Panc1 (cell line): ENCODE measurements at regions not wholly inside any gene's neighbourhood (a gene's known extent, or its start where the extent isn't known, plus 50 kb on each side); places are given as distances from the start of the nearest gene placed in this dataset.

ENCODE experiments used
- ATAC-seq: fragments of 200-7000 bp; cut with Tn5 transposase; 2 replicates; pipeline ENCODE4 v1.9.1; 2020; ENCODE audit warnings: mild to moderate bottlenecking, moderate library complexity
- BruUV-seq: library from RNA; stranded (reverse); fragments of 400-500 nt; replicated peaks from 2 replicates; lab custom pipeline; 2021; lab: Mats Ljungman, UMichigan
- CTCF ChIA-PET: fragments of 300-600 bp; sonication (Branson Sonifier 250); formaldehyde crosslinking; loops from one replicate; lab custom pipeline; 2022; ENCODE audit warnings: antibody characterized with exemption; lab: Charles Lee
- POLR2A ChIA-PET: fragments of 300-600 bp; sonication (Branson Sonifier 250); formaldehyde crosslinking; loops from one replicate; lab custom pipeline; 2022; ENCODE audit warnings: antibody characterized with exemption; lab: Charles Lee
- DNase-seq: peaks from one replicate; pipeline ENCODE4 v3.0.0-alpha.2; 2010; ENCODE audit warnings: low read depth, low spot score
- H3K27ac ChIP-seq: 2 replicates; pipeline ENCODE4 v1.5.1; 2011; ENCODE audit warnings: mild to moderate bottlenecking, low read length, inconsistent platforms
- H3K27me3 ChIP-seq: fragments of 200-500 bp; sonication (Bioruptor generic); 2 replicates; pipeline ENCODE4 v1.6.0; 2014; ENCODE audit warnings: low read length, inconsistent platforms; ENCODE audit not compliant: control insufficient read depth, insufficient read depth
- H3K36me3 ChIP-seq: fragments of 200-500 bp; sonication (Bioruptor generic); 2 replicates; pipeline ENCODE4 v1.5.1; 2014; ENCODE audit warnings: inconsistent platforms, mild to moderate bottlenecking, low read length, moderate library complexity; ENCODE audit not compliant: control insufficient read depth, insufficient read depth
- H3K4me1 ChIP-seq: 2 replicates; pipeline ENCODE4 v1.5.1; 2011; ENCODE audit warnings: inconsistent platforms, mild to moderate bottlenecking, low read length, moderate library complexity; ENCODE audit not compliant: control insufficient read depth, insufficient read depth
- H3K4me3 ChIP-seq, 2 experiments: 2 replicates each; pipeline ENCODE4 v1.5.1; 2011 to 2012; ENCODE audit warnings: low read depth in 2 of 2, low read length in 2 of 2, mild to moderate bottlenecking in 2 of 2, inconsistent platforms in 1 of 2, moderate library complexity in 1 of 2
- H3K9me3 ChIP-seq: fragments of 200-500 bp; sonication (Bioruptor generic); 2 replicates; pipeline ENCODE4 v1.5.1; 2014; ENCODE audit warnings: low read depth, mild to moderate bottlenecking, inconsistent platforms, low read length, moderate library complexity; ENCODE audit not compliant: control insufficient read depth, insufficient read depth
- CTCF ChIP-seq: fragments of 450-650 bp; IDR thresholded peaks from 2 replicates; pipeline ENCODE4 v1.5.1; 2017; ENCODE audit warnings: mild to moderate bottlenecking
- POLR2AphosphoS5 ChIP-seq: IDR thresholded peaks from 2 replicates; pipeline ENCODE4 v1.6.1; 2012; ENCODE audit warnings: mild to moderate bottlenecking, low read depth, low read length, moderate library complexity
- REST ChIP-seq, 2 experiments: IDR thresholded peaks; 2 replicates each; pipeline ENCODE4 v1.6.1; 2011 to 2012; ENCODE audit warnings: low read depth in 2 of 2, control low read depth in 1 of 2, low read length in 1 of 2, mild to moderate bottlenecking in 1 of 2, moderate library complexity in 1 of 2; ENCODE audit not compliant: insufficient read depth in 1 of 2
- SIN3A ChIP-seq: IDR thresholded peaks from 2 replicates; pipeline ENCODE4 v1.6.1; 2012; ENCODE audit warnings: low read depth, mild to moderate bottlenecking, low read length, moderate library complexity, borderline replicate concordance; ENCODE audit not compliant: insufficient read depth
- TCF7L2 ChIP-seq: IDR thresholded peaks from 2 replicates; pipeline ENCODE4 v1.6.1; 2011; ENCODE audit warnings: mild to moderate bottlenecking, low read depth, low read length, inconsistent platforms
- in situ Hi-C: cut with HindIII; loops from 2 replicates; pipeline ENCODE4 v1.10.0; 2016; ENCODE audit warnings: low sequenced_read_pairs, low pct_unique_long_range_greater_than_20kb
- intact Hi-C: fragments of 100-400 bp; cut with micrococcal nuclease; formaldehyde crosslinking; loops from one replicate; pipeline ENCODE4 v1.10.0; 2022; ENCODE audit not compliant: unreplicated experiment

- H3K27me3 ChIP-seq, result no peaks in the 10 kb centered on the region
- no peak for TF ChIP-seq CTCF
- TF ChIP-seq REST (IDR thresholded peaks at IDR 0.05; ENCODE audit: insufficient read depth in 1 of 2, low read depth in 2 of 2, low read length in 1 of 2), result no peak
- TF ChIP-seq SIN3A, result no peak
- TF ChIP-seq POLR2AphosphoS5, result no peak
- TF ChIP-seq TCF7L2, result no peak
- DNase-seq, result no peak
- BruUV-seq, result no TSS peak
- H3K27ac ChIP-seq, result no peak overlapping the region
- ChIA-PET POLR2A (no interaction called here), CTCF (no interaction called here)
- H3K4me3 ChIP-seq, result no peak overlapping the region
- H3K9me3 ChIP-seq, result no peaks in the 10 kb centered on the region
- intact Hi-C loops, result no loop called here
- in situ Hi-C loops, result no loop called here
- ATAC-seq, result no peak
- no peaks in the 10 kb centered on the region for H3K36me3 ChIP-seq
- H3K4me1 ChIP-seq, result no peaks in the 10 kb centered on the region
Measured at GRCh38 chr9:109722007-109722406, 58.0 kb upstream of the PALM2AKAP2 start.

GRCh38 chr9:109723781-109724180 is 56.2 kb upstream of the PALM2AKAP2 start:
- DNase-seq, result no peak
- Histone ChIP-seq H3K27me3 (no peaks in the 10 kb centered on the region), H3K4me3 (no peak overlapping the region), H3K27ac (no peak overlapping the region), H3K9me3 (no peaks in the 10 kb centered on the region), H3K36me3 (no peaks in the 10 kb centered on the region), H3K4me1 (no peaks in the 10 kb centered on the region)
- ChIA-PET CTCF (interaction anchor here (0.6 kb wide), 1 partner anchor 12 kb away, joined by 3 read pairs; no protein-coding TSS in a partner anchor), POLR2A (no interaction called here)
- intact Hi-C loops, result no loop called here
- in situ Hi-C loops, result no loop called here
- BruUV-seq, result no TSS peak
- no peak for TF ChIP-seq CTCF
- no peak for TF ChIP-seq TCF7L2
- TF ChIP-seq REST (IDR thresholded peaks at IDR 0.05; ENCODE audit: insufficient read depth in 1 of 2, low read depth in 2 of 2, low read length in 1 of 2), result no peak
- TF ChIP-seq POLR2AphosphoS5, result no peak
- TF ChIP-seq SIN3A, result no peak
- ATAC-seq, result no peak
